Lower leg skin (tissue), 3 donors: ENCODE measurements at regions not wholly inside any gene's neighbourhood (a gene's known extent, or its start where the extent isn't known, plus 50 kb on each side); places are given as distances from the start of the nearest gene placed in this dataset.

ENCODE experiments used
- POLR2A ChIP-seq, 2 donors: fragments of 450-650 bp; IDR thresholded peaks; one replicate each; pipeline ENCODE4 v1.6.1; 2016 to 2017; ENCODE audit warnings: antibody characterized with exemption in 2 of 2, mild to moderate bottlenecking in 1 of 2, moderate library complexity in 1 of 2
- TF ChIP-seq, protein P1 (sequence below), 3 donors: fragments of 450-650 bp; IDR thresholded peaks; one replicate each; pipeline ENCODE4 v1.5.1; 2016; ENCODE audit warnings: antibody characterized with exemption in 3 of 3, mild to moderate bottlenecking in 3 of 3, moderate library complexity in 2 of 3

DNA sequence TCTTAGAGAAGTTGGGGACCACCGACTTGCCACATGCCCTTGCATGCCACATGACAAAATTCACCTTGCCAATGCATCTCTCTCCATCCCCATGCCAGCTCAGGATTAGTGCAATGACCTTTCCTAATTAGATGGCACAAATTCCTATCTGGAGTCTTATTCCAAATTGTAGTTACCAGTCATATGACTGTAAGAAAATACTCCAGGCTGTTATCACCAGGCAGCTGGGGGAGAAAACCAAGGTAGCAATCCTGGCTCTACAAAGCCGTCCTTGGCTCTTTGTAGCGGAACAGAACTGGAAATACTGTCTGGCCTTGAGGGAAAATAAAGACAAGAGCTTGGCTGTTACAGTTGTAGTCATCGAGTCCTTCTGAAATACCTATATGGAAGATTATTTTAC, 208.5 kb upstream of the DIO2 start:
- TF ChIP-seq, protein P1, sequence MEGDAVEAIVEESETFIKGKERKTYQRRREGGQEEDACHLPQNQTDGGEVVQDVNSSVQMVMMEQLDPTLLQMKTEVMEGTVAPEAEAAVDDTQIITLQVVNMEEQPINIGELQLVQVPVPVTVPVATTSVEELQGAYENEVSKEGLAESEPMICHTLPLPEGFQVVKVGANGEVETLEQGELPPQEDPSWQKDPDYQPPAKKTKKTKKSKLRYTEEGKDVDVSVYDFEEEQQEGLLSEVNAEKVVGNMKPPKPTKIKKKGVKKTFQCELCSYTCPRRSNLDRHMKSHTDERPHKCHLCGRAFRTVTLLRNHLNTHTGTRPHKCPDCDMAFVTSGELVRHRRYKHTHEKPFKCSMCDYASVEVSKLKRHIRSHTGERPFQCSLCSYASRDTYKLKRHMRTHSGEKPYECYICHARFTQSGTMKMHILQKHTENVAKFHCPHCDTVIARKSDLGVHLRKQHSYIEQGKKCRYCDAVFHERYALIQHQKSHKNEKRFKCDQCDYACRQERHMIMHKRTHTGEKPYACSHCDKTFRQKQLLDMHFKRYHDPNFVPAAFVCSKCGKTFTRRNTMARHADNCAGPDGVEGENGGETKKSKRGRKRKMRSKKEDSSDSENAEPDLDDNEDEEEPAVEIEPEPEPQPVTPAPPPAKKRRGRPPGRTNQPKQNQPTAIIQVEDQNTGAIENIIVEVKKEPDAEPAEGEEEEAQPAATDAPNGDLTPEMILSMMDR (IDR thresholded peaks at IDR 0.05): no peak
- no peak for TF ChIP-seq POLR2A (IDR thresholded peaks at IDR 0.05)
